ENCODE measurements at regions not wholly inside any gene's neighbourhood (a gene's known extent, or its start where the extent isn't known, plus 50 kb on each side); places are given as distances from the start of the nearest gene placed in this dataset.

- H3K27me3 ChIP-seq (ENCODE audit: control insufficient read depth in 4 of 4, insufficient read depth in 4 of 4, low read length in 3 of 4) = no peaks in the 10 kb centered on the region
- DNase-seq (ENCODE audit: low spot score) = no peak
- H3K9ac ChIP-seq (ENCODE audit: low read depth in 1 of 2, low read length in 2 of 2) = no peak overlapping the region
- H3K9me3 ChIP-seq (ENCODE audit: control insufficient read depth in 4 of 4, low read length in 3 of 4) = no peaks in the 10 kb centered on the region
- H3K4me1 ChIP-seq (ENCODE audit: control insufficient read depth in 4 of 4, insufficient read depth in 4 of 4, low read length in 3 of 4) = no peaks in the 10 kb centered on the region
- 84% methylated on average over 3 of the region's 3 CpGs for WGBS
- TF ChIP-seq ZBTB33 (IDR thresholded peaks at IDR 0.05) (no peak), MAX (IDR thresholded peaks at IDR 0.05) (no peak)
- no peak overlapping the region for H3K27ac ChIP-seq (ENCODE audit: low read depth in 1 of 2, low read length in 2 of 2)
- H3K4me3 ChIP-seq (ENCODE audit: low read depth in 1 of 3, low read length in 3 of 3) = no peak overlapping the region
- H3K36me3 ChIP-seq (ENCODE audit: control insufficient read depth in 4 of 4, insufficient read depth in 3 of 4, low read depth in 1 of 4, low read length in 3 of 4) = no peaks in the 10 kb centered on the region
These were observed 279.6 kb downstream of the TMEM38B start for GRCh38 chr9:105973951-105974351.

- TF ChIP-seq SP1 (IDR thresholded peaks at IDR 0.05) (no peak), ATF3 (IDR thresholded peaks at IDR 0.05) (no peak), HNF4G (IDR thresholded peaks at IDR 0.05) (no peak), EGR1 (IDR thresholded peaks at IDR 0.05; ENCODE audit: low read depth in 2 of 2) (no peak), JUND (IDR thresholded peaks at IDR 0.05) (no peak), TAF1 (conservative IDR thresholded peaks at IDR 0.05) (no peak), CTCF (IDR thresholded peaks at IDR 0.05; ENCODE audit: low read depth, low read length, missing input control) (no peak), FOXA1 (IDR thresholded peaks at IDR 0.05) (no peak), ZBTB33 (IDR thresholded peaks at IDR 0.05) (no peak), NR2F2 (IDR thresholded peaks at IDR 0.05) (no peak), HNF4A (conservative IDR thresholded peaks at IDR 0.05) (no peak), RXRA (IDR thresholded peaks at IDR 0.05) (no peak), MAX (IDR thresholded peaks at IDR 0.05) (no peak), GABPA (IDR thresholded peaks at IDR 0.05 in 1 of 2, conservative IDR thresholded peaks at IDR 0.05 in 1 of 2) (no peak), RAD21 (IDR thresholded peaks at IDR 0.05) (no peak), REST (IDR thresholded peaks at IDR 0.05) (no peak)
- Histone ChIP-seq H3K4me3 (ENCODE audit: low read depth in 1 of 3, low read length in 3 of 3) (no peak overlapping the region), H3K9ac (ENCODE audit: low read depth in 1 of 2, low read length in 2 of 2) (no peak overlapping the region), H3K27me3 (ENCODE audit: control insufficient read depth in 4 of 4, insufficient read depth in 4 of 4, low read length in 3 of 4) (no peaks in the 10 kb centered on the region), H3K9me3 (ENCODE audit: control insufficient read depth in 4 of 4, low read length in 3 of 4) (no peaks in the 10 kb centered on the region), H3K4me1 (ENCODE audit: control insufficient read depth in 4 of 4, insufficient read depth in 4 of 4, low read length in 3 of 4) (no peaks in the 10 kb centered on the region), H3K36me3 (ENCODE audit: control insufficient read depth in 4 of 4, insufficient read depth in 3 of 4, low read depth in 1 of 4, low read length in 3 of 4) (no peaks in the 10 kb centered on the region), H3K27ac (ENCODE audit: low read depth in 1 of 2, low read length in 2 of 2) (no peak overlapping the region)
- WGBS = 71% methylated on average over 14 of the region's 14 CpGs
- DNase-seq (ENCODE audit: low spot score) = no peak
These were observed 281.7 kb downstream of the TMEM38B start for GRCh38 chr9:105975886-105976645.

Measured in liver (tissue), 8 donors.